ENCODE measurements at regions not wholly inside any gene's neighbourhood (a gene's known extent, or its start where the extent isn't known, plus 50 kb on each side); places are given as distances from the start of the nearest gene placed in this dataset.
A peak's percentile ranks its signal among the peaks of the same experiment; 100 is the strongest.
"Not testable (repeated sequence)": the region's sequence is repeated elsewhere in the genome, so short reads cannot be mapped to it uniquely, and the experiment has no call there.

GRCh38 chr13:96934889-96935489 is 59.3 kb downstream of the OXGR1 start:
- H3K4me3 ChIP-seq (ENCODE audit: insufficient read depth, low read depth, low read length) = no peak overlapping the region
- peaks cover 2% of the 10 kb centered on the region; the same call in 1 of the 2 replicates for H3K27me3 ChIP-seq (ENCODE audit: control insufficient read depth, insufficient read depth, low read length)
- no peak for DNase-seq
- no peaks in the 10 kb centered on the region for H3K36me3 ChIP-seq (replicated peaks; ENCODE audit: control insufficient read depth, insufficient read depth, low read length)

GRCh38 chr13:96925916-96926628 is 68.2 kb downstream of the OXGR1 start:
- DNase-seq = no peak
- H3K4me3 ChIP-seq (ENCODE audit: insufficient read depth, low read depth, low read length) = no peak overlapping the region
- no peaks in the 10 kb centered on the region for H3K36me3 ChIP-seq (replicated peaks; ENCODE audit: control insufficient read depth, insufficient read depth, low read length)
- H3K27me3 ChIP-seq (ENCODE audit: control insufficient read depth, insufficient read depth, low read length) = no peaks in the 10 kb centered on the region; the same call in 1 of the 2 replicates

- Histone ChIP-seq H3K27me3 (ENCODE audit: control insufficient read depth, insufficient read depth, low read length) (no peaks in the 10 kb centered on the region; the same call in 1 of the 2 replicates), H3K36me3 (replicated peaks; ENCODE audit: control insufficient read depth, insufficient read depth, low read length) (no peaks in the 10 kb centered on the region), H3K4me3 (ENCODE audit: insufficient read depth, low read depth, low read length) (no peak overlapping the region)
- no peak for DNase-seq
Observed at GRCh38 chr13:96925477-96925876, 68.8 kb downstream of the OXGR1 start.

- H3K27me3 ChIP-seq (ENCODE audit: control insufficient read depth, insufficient read depth, low read length); H3K4me3 ChIP-seq (ENCODE audit: insufficient read depth, low read depth, low read length); H3K36me3 ChIP-seq (replicated peaks; ENCODE audit: control insufficient read depth, insufficient read depth, low read length); DNase-seq: not testable (repeated sequence)
Observed at GRCh38 chr13:96918861-96919631, 75.2 kb downstream of the OXGR1 start.

GRCh38 chr13:96904232-96904631 is 90.0 kb downstream of the OXGR1 start:
- Histone ChIP-seq H3K4me3 (ENCODE audit: insufficient read depth, low read depth, low read length) (no peak overlapping the region), H3K36me3 (replicated peaks; ENCODE audit: control insufficient read depth, insufficient read depth, low read length) (no peaks in the 10 kb centered on the region), H3K27me3 (ENCODE audit: control insufficient read depth, insufficient read depth, low read length) (no peaks in the 10 kb centered on the region)
- DNase-seq = no peak

GRCh38 chr13:96903085-96903484 is 91.2 kb downstream of the OXGR1 start:
- no peak overlapping the region for H3K4me3 ChIP-seq (ENCODE audit: insufficient read depth, low read depth, low read length)
- H3K36me3 ChIP-seq (replicated peaks; ENCODE audit: control insufficient read depth, insufficient read depth, low read length) = no peaks in the 10 kb centered on the region
- H3K27me3 ChIP-seq (ENCODE audit: control insufficient read depth, insufficient read depth, low read length) = no peaks in the 10 kb centered on the region
- no peak for DNase-seq

- Histone ChIP-seq H3K4me3 (ENCODE audit: insufficient read depth, low read depth, low read length) (no peak overlapping the region), H3K27me3 (ENCODE audit: control insufficient read depth, insufficient read depth, low read length) (no peaks in the 10 kb centered on the region), H3K36me3 (replicated peaks; ENCODE audit: control insufficient read depth, insufficient read depth, low read length) (no peaks in the 10 kb centered on the region)
- DNase-seq = peak; percentile 6
Observed at GRCh38 chr13:96900986-96901385, 93.3 kb downstream of the OXGR1 start.

- DNase-seq = no peak
- no peak overlapping the region for H3K4me3 ChIP-seq (ENCODE audit: insufficient read depth, low read depth, low read length)
- H3K27me3 ChIP-seq (ENCODE audit: control insufficient read depth, insufficient read depth, low read length) = no peaks in the 10 kb centered on the region
- no peaks in the 10 kb centered on the region for H3K36me3 ChIP-seq (replicated peaks; ENCODE audit: control insufficient read depth, insufficient read depth, low read length)
Observed at GRCh38 chr13:96899946-96900345, 94.3 kb downstream of the OXGR1 start.

GRCh38 chr13:96898646-96899254 is 95.5 kb downstream of the OXGR1 start:
- H3K36me3 ChIP-seq (replicated peaks; ENCODE audit: control insufficient read depth, insufficient read depth, low read length) = no peaks in the 10 kb centered on the region
- DNase-seq = peak; percentile 21
- no peak overlapping the region for H3K4me3 ChIP-seq (ENCODE audit: insufficient read depth, low read depth, low read length)
- no peaks in the 10 kb centered on the region for H3K27me3 ChIP-seq (ENCODE audit: control insufficient read depth, insufficient read depth, low read length)

- no peaks in the 10 kb centered on the region for H3K36me3 ChIP-seq (replicated peaks; ENCODE audit: control insufficient read depth, insufficient read depth, low read length)
- no peaks in the 10 kb centered on the region for H3K27me3 ChIP-seq (ENCODE audit: control insufficient read depth, insufficient read depth, low read length)
- no peak for DNase-seq
- H3K4me3 ChIP-seq (ENCODE audit: insufficient read depth, low read depth, low read length) = no peak overlapping the region
Observed at GRCh38 chr13:96898212-96898611, 96.1 kb downstream of the OXGR1 start.

Measured in H7 (cell line).